GM12801 (cell line): ENCODE measurements at regions not wholly inside any gene's neighbourhood (a gene's known extent, or its start where the extent isn't known, plus 50 kb on each side); places are given as distances from the start of the nearest gene placed in this dataset.

Experiments used
- CTCF ChIP-seq: IDR thresholded peaks from one replicate; pipeline ENCODE4 v1.5.1; 2011; ENCODE audit warnings: control low read depth; ENCODE audit not compliant: insufficient read length; ENCODE audit errors: extremely low read depth

- no peak for TF ChIP-seq CTCF
These were observed 478.4 kb downstream of the TOX3 start for GRCh38 chr16:52068447-52069074.

DNA sequence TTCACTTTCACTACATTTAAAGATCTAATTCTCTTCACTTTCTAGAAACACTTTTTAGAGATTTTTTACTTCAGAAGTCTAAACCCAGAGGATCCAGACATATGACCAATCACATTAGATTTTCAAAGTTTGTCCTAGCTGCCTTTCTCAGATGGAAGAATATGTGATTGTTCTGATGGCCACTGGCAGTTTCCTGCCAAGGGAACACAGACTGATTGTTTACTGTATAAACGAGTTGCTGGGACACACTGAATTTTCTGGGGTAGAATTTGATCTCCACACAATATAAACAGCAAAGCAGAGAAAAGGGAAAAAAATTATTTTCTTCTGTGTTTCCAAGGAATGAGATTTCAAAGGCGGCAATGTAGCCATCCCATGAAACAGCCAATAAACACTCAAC is 480.0 kb downstream of the TOX3 start:
- TF ChIP-seq CTCF: no peak

GRCh38 chr16:52056259-52056658 is 490.7 kb downstream of the TOX3 start:
- TF ChIP-seq CTCF: no peak

DNA sequence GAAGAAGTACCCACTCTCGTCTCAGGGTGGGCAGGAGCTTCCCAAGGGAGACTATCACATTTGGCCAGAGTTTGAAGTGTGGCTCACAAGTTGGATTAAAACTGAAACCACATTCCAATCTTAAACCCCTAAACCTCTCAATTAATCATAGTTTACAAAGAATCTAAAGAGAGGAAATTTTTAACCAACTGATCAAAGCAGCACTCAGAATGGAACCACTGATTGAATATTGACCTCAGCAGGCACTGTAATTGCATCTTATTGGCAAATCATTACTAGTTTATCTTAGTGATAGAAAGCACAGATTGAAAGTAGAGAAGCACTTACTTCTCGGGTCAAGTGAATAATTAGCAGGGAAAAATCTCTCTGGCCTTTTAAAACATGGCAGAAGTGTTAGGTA is 491.6 kb downstream of the TOX3 start:
- no peak for TF ChIP-seq CTCF

DNA sequence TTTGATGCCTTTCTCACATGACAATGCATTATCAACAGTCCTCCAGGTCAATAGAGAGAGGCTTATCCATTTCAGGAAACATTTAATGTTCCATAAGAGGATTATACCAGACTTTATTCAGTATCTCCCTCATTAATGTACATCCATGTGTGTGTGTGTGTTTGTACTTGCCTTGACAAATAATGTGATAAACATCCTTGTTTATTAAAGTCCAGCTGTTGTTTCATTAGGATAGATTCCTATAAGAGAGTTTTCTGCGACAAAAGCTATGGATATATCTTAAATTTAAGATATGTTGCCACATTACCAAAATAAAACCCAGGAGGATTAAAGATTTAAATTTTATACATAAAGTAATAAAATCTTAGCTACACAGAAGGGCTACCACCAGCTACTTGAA is 492.6 kb downstream of the TOX3 start:
- no peak for TF ChIP-seq CTCF

DNA sequence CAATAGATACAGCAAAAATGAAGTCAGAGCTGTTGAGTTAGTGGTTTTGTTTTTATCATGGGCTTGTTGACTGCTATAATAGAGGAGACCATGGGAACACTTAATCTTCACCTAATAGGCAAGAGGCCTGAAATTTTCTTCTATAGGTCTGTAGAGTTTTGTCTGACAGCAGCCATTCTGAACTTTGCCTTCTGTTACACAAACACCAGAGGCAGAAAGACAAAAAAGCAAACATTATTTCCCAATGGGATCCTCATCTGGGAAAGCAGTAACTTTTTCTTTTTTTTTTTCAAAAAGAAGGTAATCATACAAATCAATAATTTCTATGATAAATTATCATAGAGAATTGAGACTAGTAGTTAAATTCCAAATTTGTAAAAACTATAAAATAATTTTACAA is 494.1 kb downstream of the TOX3 start:
- TF ChIP-seq CTCF: no peak

DNA sequence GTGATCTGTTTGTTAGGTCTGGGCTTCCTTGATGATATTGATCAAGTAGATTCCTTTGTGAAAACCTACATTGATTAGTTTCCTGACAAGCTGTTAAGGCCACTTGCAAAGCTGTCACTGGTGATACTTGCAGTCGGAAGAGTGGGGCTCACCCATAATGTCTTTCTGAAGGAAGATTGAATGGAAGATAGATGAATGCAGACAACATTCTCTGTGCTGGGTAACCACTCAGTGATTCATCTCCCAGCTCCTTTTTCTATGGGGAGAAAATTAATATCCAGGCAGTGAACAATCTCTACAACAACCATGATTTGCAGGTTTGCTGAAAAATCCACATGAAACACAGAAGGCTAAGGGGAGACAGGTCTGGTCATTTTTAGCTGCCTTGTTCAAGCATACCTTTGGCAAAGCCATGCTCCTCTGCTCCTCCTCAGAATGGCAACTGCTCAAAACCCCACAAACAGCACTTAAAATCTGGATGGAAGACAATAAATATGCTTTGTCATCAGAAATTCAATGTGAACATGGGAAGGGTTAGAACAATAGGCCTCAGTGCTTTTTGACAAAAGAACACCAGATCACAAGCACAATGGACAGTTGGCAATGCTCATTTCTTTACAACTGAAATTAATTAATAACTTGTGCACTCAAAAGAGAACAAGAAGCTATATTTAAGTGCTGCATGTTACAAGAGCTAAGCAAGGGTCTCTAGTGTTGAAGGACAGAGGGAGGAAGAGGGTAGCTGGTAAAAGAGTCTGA is 495.4 kb downstream of the TOX3 start:
- no peak for TF ChIP-seq CTCF
